Neural cell (in vitro differentiated cells): ENCODE measurements at regions not wholly inside any gene's neighbourhood (a gene's known extent, or its start where the extent isn't known, plus 50 kb on each side); places are given as distances from the start of the nearest gene placed in this dataset.

Experiments used
- H2AFZ ChIP-seq: fragments of 200-600, 300-800 bp; sonication (generic), shearing (Covaris generic); 2 replicates; pipeline ENCODE4 v1.6.0; 2014; ENCODE audit warnings: low read depth, mild to moderate bottlenecking, antibody characterized with exemption, low read length, moderate library complexity
- H3F3A ChIP-seq: fragments of 200-600 bp; shearing (Covaris generic); 2 replicates; pipeline ENCODE4 v1.6.1; 2016; ENCODE audit warnings: mild to moderate bottlenecking, moderate library complexity, mixed read lengths, antibody characterized with exemption, low read length; ENCODE audit not compliant: insufficient read depth, poor library complexity, severe bottlenecking
- H3K27ac ChIP-seq: fragments of 200-600, 300-800 bp; sonication (generic), shearing (Covaris generic); 2 replicates; pipeline ENCODE4 v1.5.1; 2014; ENCODE audit warnings: mild to moderate bottlenecking, low read length, moderate library complexity
- H3K27me3 ChIP-seq: fragments of 300-800, 200-600 bp; sonication (generic), shearing (Covaris generic); 2 replicates; pipeline ENCODE4 v1.6.0; 2014; ENCODE audit warnings: mild to moderate bottlenecking, low read depth, low read length, moderate library complexity; ENCODE audit not compliant: insufficient read depth
- H3K36me3 ChIP-seq: fragments of 300-800, 200-600 bp; sonication (generic), shearing (Covaris generic); 2 replicates; pipeline ENCODE4 v1.5.1; 2014; ENCODE audit warnings: mild to moderate bottlenecking, antibody characterized with exemption, low read length, moderate library complexity; ENCODE audit not compliant: insufficient read depth
- H3K4me2 ChIP-seq: fragments of 300-800, 200-600 bp; sonication (generic), shearing (Covaris generic); 2 replicates; pipeline ENCODE4 v1.6.0; 2014; ENCODE audit warnings: mild to moderate bottlenecking, low read length
- H3K4me3 ChIP-seq: fragments of 300-800, 200-600 bp; sonication (generic), shearing (Covaris generic); 2 replicates; pipeline ENCODE4 v1.5.1; 2014; ENCODE audit warnings: mild to moderate bottlenecking, low read length, moderate library complexity
- H3K79me2 ChIP-seq: fragments of 200-600 bp; shearing (Covaris generic); replicated peaks from 2 replicates; pipeline ENCODE4 v1.6.0; 2014; ENCODE audit warnings: mild to moderate bottlenecking, low read length, moderate library complexity; ENCODE audit not compliant: insufficient read depth
- H3K9ac ChIP-seq: fragments of 300-800, 200-600 bp; sonication (generic), shearing (Covaris generic); 2 replicates; pipeline ENCODE4 v1.6.1; 2016; ENCODE audit warnings: mild to moderate bottlenecking, low read length, mixed read lengths
- H3K9me2 ChIP-seq: fragments of 200-600 bp; shearing (Covaris generic); 2 replicates; pipeline ENCODE4 v1.6.1; 2016; ENCODE audit warnings: mild to moderate bottlenecking, low read length, mixed read lengths; ENCODE audit not compliant: insufficient read depth
- H3K9me3 ChIP-seq: fragments of 200-600, 300-800 bp; sonication (generic), shearing (Covaris generic); 2 replicates; pipeline ENCODE4 v1.6.1; 2016; ENCODE audit warnings: mild to moderate bottlenecking, mixed run types, low read length, moderate library complexity, mixed read lengths
- H4K20me1 ChIP-seq: fragments of 200-600 bp; shearing (Covaris generic); 2 replicates; pipeline ENCODE4 v1.6.1; 2016; ENCODE audit warnings: mild to moderate bottlenecking, mixed run types; ENCODE audit not compliant: insufficient read depth
- CTCF ChIP-seq: fragments of 450-650 bp; IDR thresholded peaks from 2 replicates; pipeline ENCODE4 v1.5.1; 2014; ENCODE audit warnings: antibody characterized with exemption, mild to moderate bottlenecking, moderate library complexity; ENCODE audit not compliant: poor library complexity, severe bottlenecking
- EP300 ChIP-seq: fragments of 450-650 bp; conservative IDR thresholded peaks from 2 replicates; pipeline ENCODE4 v1.6.1; 2014; ENCODE audit warnings: antibody characterized with exemption, mild to moderate bottlenecking, moderate library complexity; ENCODE audit not compliant: poor library complexity, severe bottlenecking
- EZH2 ChIP-seq: fragments of 200-600, 300-800 bp; shearing (Covaris generic), sonication (generic); IDR thresholded peaks from 2 replicates; pipeline ENCODE4 v1.6.1; 2014; ENCODE audit warnings: antibody characterized with exemption, low read length, borderline replicate concordance, mild to moderate bottlenecking; ENCODE audit not compliant: insufficient read depth, poor library complexity, severe bottlenecking
- MXI1 ChIP-seq: fragments of 450-650 bp; conservative IDR thresholded peaks from 2 replicates; pipeline ENCODE4 v1.6.1; 2014; ENCODE audit warnings: antibody characterized with exemption, mild to moderate bottlenecking; ENCODE audit not compliant: poor library complexity, severe bottlenecking
- POLR2AphosphoS5 ChIP-seq: IDR thresholded peaks from 2 replicates; pipeline ENCODE4 v1.6.1; 2012
- RAD21 ChIP-seq: fragments of 450-650 bp; conservative IDR thresholded peaks from 2 replicates; pipeline ENCODE4 v1.6.1; 2014; ENCODE audit warnings: antibody characterized with exemption, mild to moderate bottlenecking, moderate library complexity
- REST ChIP-seq: IDR thresholded peaks from 2 replicates; pipeline ENCODE4 v1.6.1; 2012; ENCODE audit warnings: borderline replicate concordance
- SMC3 ChIP-seq: fragments of 450-650 bp; conservative IDR thresholded peaks from 2 replicates; pipeline ENCODE4 v1.6.1; 2014; ENCODE audit warnings: antibody characterized with exemption, mild to moderate bottlenecking, moderate library complexity; ENCODE audit not compliant: poor library complexity
- TAF1 ChIP-seq: IDR thresholded peaks from 2 replicates; pipeline ENCODE4 v1.6.1; 2012; ENCODE audit warnings: low read depth

GRCh38 chr5:159650803-159651202 is 265.5 kb upstream of the ADRA1B start:
- no peaks in the 10 kb centered on the region for H3F3A ChIP-seq
- H3K9me2 ChIP-seq: no peaks in the 10 kb centered on the region
- no peak overlapping the region for H3K4me3 ChIP-seq
- H3K27me3 ChIP-seq: no peaks in the 10 kb centered on the region
- no peaks in the 10 kb centered on the region for H3K36me3 ChIP-seq
- H3K9me3 ChIP-seq: no peaks in the 10 kb centered on the region
- H3K9ac ChIP-seq: no peak overlapping the region
- H2AFZ ChIP-seq: no peak overlapping the region
- no peak overlapping the region for H3K27ac ChIP-seq
- no peak for TF ChIP-seq MXI1
- TF ChIP-seq TAF1: no peak
- no peak for TF ChIP-seq REST
- no peaks in the 10 kb centered on the region for H4K20me1 ChIP-seq
- no peak overlapping the region for H3K4me2 ChIP-seq
- no peaks in the 10 kb centered on the region for H3K79me2 ChIP-seq

GRCh38 chr5:159655757-159656409 is 260.4 kb upstream of the ADRA1B start:
- no peak overlapping the region for H3K4me2 ChIP-seq
- TF ChIP-seq POLR2AphosphoS5 (peak; percentile 12), EZH2 (no peak)
- H3K27ac ChIP-seq: no peak overlapping the region

GRCh38 chr5:159657298-159657697 is 259.0 kb upstream of the ADRA1B start:
- Histone ChIP-seq H4K20me1 (no peaks in the 10 kb centered on the region), H3K36me3 (no peaks in the 10 kb centered on the region), H3F3A (no peaks in the 10 kb centered on the region), H3K79me2 (no peaks in the 10 kb centered on the region), H3K9me3 (no peaks in the 10 kb centered on the region), H3K9me2 (no peaks in the 10 kb centered on the region), H3K9ac (no peak overlapping the region), H3K27ac (no peak overlapping the region), H3K27me3 (no peaks in the 10 kb centered on the region), H3K4me2 (no peak overlapping the region), H2AFZ (no peak overlapping the region), H3K4me3 (no peak overlapping the region)
- peak; percentile 40 for TF ChIP-seq CTCF
- TF ChIP-seq REST: no peak
- no peak for TF ChIP-seq TAF1
- TF ChIP-seq EP300: peak; percentile 23
- peak; percentile 50 for TF ChIP-seq SMC3
- peak; percentile 57 for TF ChIP-seq RAD21
- peak; percentile 26 for TF ChIP-seq POLR2AphosphoS5
- TF ChIP-seq EZH2: no peak
- no peak for TF ChIP-seq MXI1

More at GRCh38 chr5:159655757-159656409, 260.4 kb upstream of the ADRA1B start:
- no peak overlapping the region for H3K4me3 ChIP-seq
- no peaks in the 10 kb centered on the region for H3F3A ChIP-seq
- no peak overlapping the region for H3K9ac ChIP-seq
- no peaks in the 10 kb centered on the region for H3K27me3 ChIP-seq
- H3K79me2 ChIP-seq: no peaks in the 10 kb centered on the region
- H2AFZ ChIP-seq: no peak overlapping the region
- no peaks in the 10 kb centered on the region for H4K20me1 ChIP-seq
- H3K36me3 ChIP-seq: no peaks in the 10 kb centered on the region
- no peaks in the 10 kb centered on the region for H3K9me3 ChIP-seq
- H3K9me2 ChIP-seq: no peaks in the 10 kb centered on the region
